Body of pancreas (tissue), 4 donors: ENCODE measurements at regions not wholly inside any gene's neighbourhood (a gene's known extent, or its start where the extent isn't known, plus 50 kb on each side); places are given as distances from the start of the nearest gene placed in this dataset.
"Not testable (repeated sequence)": the region's sequence is repeated elsewhere in the genome, so short reads cannot be mapped to it uniquely, and the experiment has no call there.

ENCODE experiments used
- POLR2A ChIP-seq, 3 donors: fragments of 450-650 bp; IDR thresholded peaks; one replicate each; pipeline ENCODE4 v1.6.1; 2016; ENCODE audit warnings: antibody characterized with exemption in 3 of 3, mild to moderate bottlenecking in 2 of 3
- TF ChIP-seq, protein P1 (sequence below), 7 experiments: fragments of 450-650 bp in 4 of 7; fragments of 200-600 bp in 3 of 7; sonication (generic) in 3 of 7; IDR thresholded peaks; one replicate each; pipeline ENCODE4 v1.5.1; 2016 to 2019; ENCODE audit warnings: antibody characterized with exemption in 7 of 7

GRCh38 chr6:115165912-115166311 is 823.1 kb upstream of the HS3ST5 start:
- TF ChIP-seq, protein P1, sequence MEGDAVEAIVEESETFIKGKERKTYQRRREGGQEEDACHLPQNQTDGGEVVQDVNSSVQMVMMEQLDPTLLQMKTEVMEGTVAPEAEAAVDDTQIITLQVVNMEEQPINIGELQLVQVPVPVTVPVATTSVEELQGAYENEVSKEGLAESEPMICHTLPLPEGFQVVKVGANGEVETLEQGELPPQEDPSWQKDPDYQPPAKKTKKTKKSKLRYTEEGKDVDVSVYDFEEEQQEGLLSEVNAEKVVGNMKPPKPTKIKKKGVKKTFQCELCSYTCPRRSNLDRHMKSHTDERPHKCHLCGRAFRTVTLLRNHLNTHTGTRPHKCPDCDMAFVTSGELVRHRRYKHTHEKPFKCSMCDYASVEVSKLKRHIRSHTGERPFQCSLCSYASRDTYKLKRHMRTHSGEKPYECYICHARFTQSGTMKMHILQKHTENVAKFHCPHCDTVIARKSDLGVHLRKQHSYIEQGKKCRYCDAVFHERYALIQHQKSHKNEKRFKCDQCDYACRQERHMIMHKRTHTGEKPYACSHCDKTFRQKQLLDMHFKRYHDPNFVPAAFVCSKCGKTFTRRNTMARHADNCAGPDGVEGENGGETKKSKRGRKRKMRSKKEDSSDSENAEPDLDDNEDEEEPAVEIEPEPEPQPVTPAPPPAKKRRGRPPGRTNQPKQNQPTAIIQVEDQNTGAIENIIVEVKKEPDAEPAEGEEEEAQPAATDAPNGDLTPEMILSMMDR (IDR thresholded peaks at IDR 0.05): not testable (repeated sequence)
- TF ChIP-seq POLR2A (IDR thresholded peaks at IDR 0.05): not testable (repeated sequence)
